GM19455 (cell line): ENCODE measurements at regions not wholly inside any gene's neighbourhood (a gene's known extent, or its start where the extent isn't known, plus 50 kb on each side); places are given as distances from the start of the nearest gene placed in this dataset.
A peak's percentile ranks its signal among the peaks of the same experiment; 100 is the strongest.

Experiments used
- ATAC-seq: cut with Tn5 transposase; IDR thresholded peaks from one replicate; pipeline ENCODE4 v1.9.1; 2021; ENCODE audit not compliant: unreplicated experiment

- ATAC-seq = no peak
These were observed 195.7 kb downstream of the KLF12 start for GRCh38 chr13:73938372-73939070.

- no peak for ATAC-seq
These were observed 196.8 kb downstream of the KLF12 start for GRCh38 chr13:73937441-73937840.

- no peak for ATAC-seq
These were observed 198.2 kb downstream of the KLF12 start for GRCh38 chr13:73935991-73936390.

- no peak for ATAC-seq
These were observed 199.4 kb downstream of the KLF12 start for GRCh38 chr13:73934771-73935170.

GRCh38 chr13:73934215-73934641 is 200.0 kb downstream of the KLF12 start:
- ATAC-seq = no peak

- ATAC-seq = no peak
These were observed 200.4 kb downstream of the KLF12 start for GRCh38 chr13:73933795-73934194.

GRCh38 chr13:73932091-73932490 is 202.1 kb downstream of the KLF12 start:
- ATAC-seq = no peak

- no peak for ATAC-seq
These were observed 204.8 kb downstream of the KLF12 start for GRCh38 chr13:73929287-73929932.

GRCh38 chr13:73924607-73925006 is 209.6 kb downstream of the KLF12 start:
- ATAC-seq = peak; percentile 88

GRCh38 chr13:73922493-73923393 is 211.5 kb downstream of the KLF12 start:
- ATAC-seq = no peak

GRCh38 chr13:73918691-73919090 is 215.5 kb downstream of the KLF12 start:
- ATAC-seq = no peak

GRCh38 chr13:73913751-73914518 is 220.3 kb downstream of the KLF12 start:
- no peak for ATAC-seq

GRCh38 chr13:73913079-73913740 is 221.0 kb downstream of the KLF12 start:
- ATAC-seq = no peak

GRCh38 chr13:73911361-73911760 is 222.8 kb downstream of the KLF12 start:
- ATAC-seq = no peak

- no peak for ATAC-seq
These were observed 223.5 kb downstream of the KLF12 start for GRCh38 chr13:73910733-73911132.

GRCh38 chr13:73908809-73909208 is 225.4 kb downstream of the KLF12 start:
- ATAC-seq = no peak

- no peak for ATAC-seq
These were observed 229.6 kb downstream of the KLF12 start for GRCh38 chr13:73904625-73905024.

GRCh38 chr13:73903561-73903960 is 230.6 kb downstream of the KLF12 start:
- no peak for ATAC-seq

- no peak for ATAC-seq
These were observed 231.4 kb downstream of the KLF12 start for GRCh38 chr13:73902847-73903246.

GRCh38 chr13:73902296-73902695 is 231.9 kb downstream of the KLF12 start:
- no peak for ATAC-seq
